D721Med (cell line): ENCODE measurements at regions not wholly inside any gene's neighbourhood (a gene's known extent, or its start where the extent isn't known, plus 50 kb on each side); places are given as distances from the start of the nearest gene placed in this dataset.

ENCODE experiments used
- DNase-seq: peaks from one replicate; pipeline ENCODE4 v3.0.0; 2011; ENCODE audit warnings: low spot score; ENCODE audit not compliant: insufficient read length
- FAIRE-seq: peaks from 2 replicates; lab custom pipeline; 2011; peaks lifted over from hg19 to GRCh38; lab: Jason Lieb, UNC
- TF ChIP-seq, protein P1 (sequence below): IDR thresholded peaks from 2 replicates; pipeline ENCODE4 v1.5.1; 2012; ENCODE audit warnings: mild to moderate bottlenecking, control low read depth; ENCODE audit not compliant: insufficient read depth; ENCODE audit errors: missing control alignments

DNA sequence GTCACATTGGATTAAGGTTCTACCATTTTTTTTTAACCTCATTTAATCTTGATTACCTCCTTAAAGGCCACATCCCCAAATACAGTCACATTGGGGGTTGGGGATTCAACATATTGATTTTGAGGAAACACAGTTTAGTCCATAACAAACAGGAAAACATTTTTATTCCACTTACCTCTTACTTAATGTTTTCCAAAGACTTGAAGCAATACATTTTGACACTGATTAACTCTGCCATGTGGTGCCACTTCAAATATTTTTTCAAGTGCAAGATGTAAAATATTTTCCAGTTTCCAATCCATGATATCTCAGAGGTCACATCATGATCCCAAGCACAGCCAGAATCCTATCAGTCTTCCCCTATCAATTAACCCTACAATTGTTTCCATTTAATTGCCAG lies 548.0 kb downstream of the CSNK1G3 start:
- TF ChIP-seq, protein P1, sequence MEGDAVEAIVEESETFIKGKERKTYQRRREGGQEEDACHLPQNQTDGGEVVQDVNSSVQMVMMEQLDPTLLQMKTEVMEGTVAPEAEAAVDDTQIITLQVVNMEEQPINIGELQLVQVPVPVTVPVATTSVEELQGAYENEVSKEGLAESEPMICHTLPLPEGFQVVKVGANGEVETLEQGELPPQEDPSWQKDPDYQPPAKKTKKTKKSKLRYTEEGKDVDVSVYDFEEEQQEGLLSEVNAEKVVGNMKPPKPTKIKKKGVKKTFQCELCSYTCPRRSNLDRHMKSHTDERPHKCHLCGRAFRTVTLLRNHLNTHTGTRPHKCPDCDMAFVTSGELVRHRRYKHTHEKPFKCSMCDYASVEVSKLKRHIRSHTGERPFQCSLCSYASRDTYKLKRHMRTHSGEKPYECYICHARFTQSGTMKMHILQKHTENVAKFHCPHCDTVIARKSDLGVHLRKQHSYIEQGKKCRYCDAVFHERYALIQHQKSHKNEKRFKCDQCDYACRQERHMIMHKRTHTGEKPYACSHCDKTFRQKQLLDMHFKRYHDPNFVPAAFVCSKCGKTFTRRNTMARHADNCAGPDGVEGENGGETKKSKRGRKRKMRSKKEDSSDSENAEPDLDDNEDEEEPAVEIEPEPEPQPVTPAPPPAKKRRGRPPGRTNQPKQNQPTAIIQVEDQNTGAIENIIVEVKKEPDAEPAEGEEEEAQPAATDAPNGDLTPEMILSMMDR = no peak
- DNase-seq (no peak), FAIRE-seq (no peak)

DNA sequence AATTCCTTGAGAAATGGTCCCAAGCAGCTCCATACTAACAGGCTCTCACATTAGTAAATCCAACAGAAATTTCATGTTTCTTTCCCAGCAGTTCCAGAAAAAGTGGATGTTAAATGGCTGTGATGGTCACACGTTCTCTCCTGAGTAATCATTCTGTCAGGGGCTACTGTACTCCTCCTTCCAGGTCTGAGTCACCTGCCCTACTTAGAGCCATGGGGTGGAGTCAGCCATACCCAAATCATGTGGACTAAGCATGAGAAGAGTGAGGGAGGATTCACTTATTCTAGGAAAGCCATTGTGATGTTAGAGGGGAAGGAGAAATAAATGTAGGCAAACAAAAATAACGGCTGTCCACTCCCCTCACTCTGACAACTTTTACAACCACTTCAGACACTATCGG lies 547.2 kb downstream of the CSNK1G3 start:
- FAIRE-seq (no peak), DNase-seq (no peak)
- TF ChIP-seq, protein P1 = no peak

GRCh38 chr5:124057724-124058231 lies 545.8 kb downstream of the CSNK1G3 start:
- DNase-seq = no peak
- TF ChIP-seq, protein P1 = no peak
- no peak for FAIRE-seq

DNA sequence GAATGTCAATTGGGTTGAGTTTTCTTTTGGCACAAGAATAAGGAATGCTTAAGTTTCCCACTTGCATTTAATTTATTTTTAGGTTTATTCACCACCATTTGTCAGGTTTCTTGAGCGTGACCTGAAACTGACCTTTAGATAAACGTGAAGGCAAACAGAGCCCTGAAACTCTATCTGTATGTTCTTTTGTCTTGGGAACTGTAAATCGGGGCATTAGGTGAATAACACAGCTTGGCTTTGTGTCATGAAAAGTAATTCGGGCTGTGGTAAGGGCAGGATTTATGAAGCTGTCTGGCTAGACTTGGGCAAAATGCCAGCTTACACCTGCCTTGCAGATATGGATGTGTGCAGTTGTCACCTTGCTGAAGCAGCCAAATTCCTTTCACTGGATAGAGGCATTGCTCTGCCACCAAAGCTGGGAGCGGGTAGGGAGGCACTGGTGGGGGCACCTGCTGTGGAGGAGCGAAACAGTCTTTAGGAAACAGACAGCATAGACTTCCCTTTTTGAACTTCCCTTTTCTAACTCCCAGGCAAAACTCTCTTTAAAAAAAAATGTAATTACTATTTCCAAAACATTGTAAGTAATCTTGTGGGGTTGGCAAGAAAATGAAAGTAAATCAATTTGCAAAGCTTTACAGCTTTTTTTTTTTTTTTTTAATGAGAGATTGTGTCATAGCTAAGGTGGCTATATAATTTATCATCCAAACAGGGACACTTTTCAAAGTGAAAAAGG lies 545.2 kb downstream of the CSNK1G3 start:
- DNase-seq (no peak), FAIRE-seq (no peak)
- TF ChIP-seq, protein P1 = no peak

DNA sequence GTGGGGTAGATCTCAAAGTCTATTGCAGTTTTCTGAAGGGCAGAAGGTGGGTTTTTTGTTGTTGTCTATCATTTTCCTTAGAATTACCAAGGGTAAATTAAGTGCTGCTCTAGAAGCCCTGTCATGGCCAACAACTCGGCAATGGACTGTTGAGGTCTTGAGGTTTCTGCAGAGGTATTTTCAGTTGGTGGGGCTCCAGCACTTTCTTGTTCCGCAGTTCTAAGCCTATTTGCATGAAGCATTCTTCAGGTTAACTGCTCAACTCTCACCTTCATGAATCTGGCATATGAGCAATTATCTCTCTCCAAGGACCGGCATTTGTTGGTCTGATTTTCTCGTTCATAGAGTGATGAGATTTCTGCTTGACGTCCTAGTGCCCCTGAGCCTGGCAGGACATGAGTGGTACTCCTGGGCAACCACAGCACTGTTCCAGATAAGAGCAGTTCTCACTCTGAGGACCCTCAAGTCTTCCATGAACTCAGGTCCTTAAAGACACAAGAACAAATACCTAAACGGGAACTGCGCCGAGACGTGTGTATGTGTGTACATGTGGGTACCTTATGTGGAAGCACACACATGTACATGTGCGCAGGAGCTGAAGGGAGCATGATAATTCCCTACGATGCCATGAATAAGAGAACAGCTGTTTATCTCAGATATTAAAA lies 544.5 kb downstream of the CSNK1G3 start:
- no peak for DNase-seq
- no peak for FAIRE-seq
- TF ChIP-seq, protein P1 = no peak

DNA sequence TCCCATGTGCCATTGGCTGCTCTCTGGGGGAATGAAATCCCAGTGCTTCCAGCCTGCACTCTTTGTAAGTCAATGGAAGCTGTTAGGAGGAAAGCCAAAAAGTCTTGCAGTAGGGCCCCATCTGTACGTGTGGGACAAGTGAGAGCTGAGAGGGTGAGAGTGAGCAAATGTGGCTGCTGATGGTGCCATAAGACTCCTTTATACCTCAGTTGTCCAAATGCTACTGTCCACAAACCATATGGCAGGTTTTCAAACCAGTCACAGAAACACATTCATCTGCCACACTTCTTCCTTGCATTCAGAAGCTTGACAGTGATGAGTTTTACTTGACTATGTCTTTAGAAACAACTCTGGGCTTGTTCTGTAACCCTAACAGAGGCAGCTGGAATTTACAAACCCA lies 543.8 kb downstream of the CSNK1G3 start:
- FAIRE-seq (no peak), DNase-seq (no peak)
- TF ChIP-seq, protein P1 = no peak

- no peak for FAIRE-seq
- TF ChIP-seq, protein P1 = no peak
- DNase-seq = no peak
Measured at GRCh38 chr5:124054564-124054963, 542.6 kb downstream of the CSNK1G3 start.
